NOMO-1 (cell line): ENCODE measurements at regions not wholly inside any gene's neighbourhood (a gene's known extent, or its start where the extent isn't known, plus 50 kb on each side); places are given as distances from the start of the nearest gene placed in this dataset.
A peak's percentile ranks its signal among the peaks of the same experiment; 100 is the strongest.

Source experiments
- DNase-seq, 2 experiments: peaks; one replicate each; lab custom pipeline; 2025; ENCODE audit not compliant: unreplicated experiment in 2 of 2; lab: John Stamatoyannopoulos, UW

DNA sequence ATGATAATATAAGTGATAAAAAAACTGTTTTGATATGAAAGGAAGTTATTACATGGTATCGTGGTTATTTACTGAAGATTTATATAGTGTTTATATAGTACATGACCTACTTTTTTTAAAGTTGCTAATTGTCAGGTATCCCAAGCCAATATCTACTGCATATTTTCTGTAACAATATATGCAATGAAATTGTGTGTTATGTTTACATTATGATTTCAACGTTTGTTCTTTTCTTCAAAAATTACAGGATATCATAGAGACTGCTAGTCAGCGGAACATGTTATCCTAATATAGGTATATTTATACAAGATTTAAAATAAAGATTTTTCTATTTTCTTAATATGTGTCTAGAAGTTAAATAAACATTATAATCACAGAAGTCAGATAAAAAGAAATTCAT is 167.5 kb upstream of the DPYD start:
- no peak for DNase-seq

GRCh38 chr1:98086796-98087441 is 166.1 kb upstream of the DPYD start:
- DNase-seq: no peak

DNA sequence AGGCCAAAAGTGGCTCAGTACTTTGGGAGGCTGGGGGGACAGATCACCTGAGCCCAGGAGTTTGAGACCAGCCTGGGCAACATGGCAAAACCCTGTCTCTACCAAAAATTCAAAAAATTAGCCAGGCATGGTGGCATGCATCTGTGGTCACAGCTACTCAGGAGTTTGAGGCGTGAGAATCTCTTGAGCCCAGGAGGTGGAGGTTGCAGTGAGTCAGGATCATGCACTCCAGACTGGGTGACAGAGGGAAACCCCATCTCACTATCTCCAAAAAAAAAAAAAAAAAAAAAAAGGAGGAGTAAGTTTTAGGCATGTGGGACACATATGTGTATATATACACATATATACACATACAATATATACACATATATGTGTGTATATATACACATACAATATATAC is 165.3 kb upstream of the DPYD start:
- no peak for DNase-seq

- DNase-seq: no peak
Measured at GRCh38 chr1:98084188-98084587, 163.4 kb upstream of the DPYD start.

DNA sequence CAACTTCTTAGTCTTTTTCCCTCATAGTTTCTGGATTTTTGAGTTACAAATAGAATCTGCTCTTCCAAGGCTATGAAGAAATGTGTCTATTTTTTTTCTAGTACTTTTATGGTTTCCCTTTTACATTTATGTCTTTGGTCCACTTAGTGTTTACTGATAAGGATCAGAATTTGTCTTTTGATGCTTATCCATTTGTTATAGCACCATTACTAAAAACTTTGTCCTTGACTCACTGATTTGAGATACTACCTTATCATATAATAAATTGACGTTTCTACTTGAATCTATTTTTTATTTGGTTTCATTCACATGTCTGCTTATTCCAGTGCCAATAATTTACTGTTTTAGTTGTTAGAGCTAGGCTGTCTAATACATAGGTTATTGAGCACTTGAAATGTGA is 161.1 kb upstream of the DPYD start:
- DNase-seq: no peak

DNA sequence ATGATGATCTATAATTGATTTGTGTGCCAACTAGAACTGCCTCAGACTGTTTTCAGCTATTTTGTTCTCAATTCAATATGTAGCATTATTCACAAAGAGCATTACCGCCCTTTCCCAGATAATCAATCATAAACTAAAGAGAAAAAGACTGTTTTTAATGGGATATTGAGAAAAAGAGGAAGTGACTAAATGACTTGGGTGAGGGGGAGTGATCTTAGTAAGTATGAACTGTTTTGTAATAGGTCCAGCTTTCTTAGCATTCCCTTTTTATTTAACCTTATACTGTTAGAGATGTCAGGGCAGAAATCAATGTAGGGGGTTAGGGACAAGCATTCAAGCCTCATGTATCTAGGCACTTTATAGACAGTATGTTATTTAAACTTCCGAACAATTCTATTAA is 157.8 kb upstream of the DPYD start:
- DNase-seq: peak in 1 of 2 experiments; percentile 26

DNA sequence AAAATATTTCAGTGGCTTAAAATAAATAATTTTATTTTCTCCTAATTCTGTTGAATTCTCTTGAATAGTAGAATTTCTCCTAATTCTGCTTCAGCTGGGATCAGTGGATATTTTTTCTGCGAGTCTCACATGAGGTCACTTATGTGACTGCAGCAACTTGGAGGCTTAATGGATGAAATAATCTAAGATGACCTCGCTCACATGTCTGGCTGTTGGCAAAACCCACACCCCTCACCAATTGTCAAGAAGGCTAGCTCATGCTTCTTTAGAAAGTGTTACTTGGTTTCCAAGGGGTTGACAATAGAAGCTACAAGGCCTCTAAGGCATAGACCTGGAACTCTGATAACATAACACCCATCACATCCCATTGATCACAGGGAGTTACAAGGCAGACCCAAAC is 156.9 kb upstream of the DPYD start:
- DNase-seq: no peak

- DNase-seq: no peak
Measured at GRCh38 chr1:98075626-98076025, 154.8 kb upstream of the DPYD start.

DNA sequence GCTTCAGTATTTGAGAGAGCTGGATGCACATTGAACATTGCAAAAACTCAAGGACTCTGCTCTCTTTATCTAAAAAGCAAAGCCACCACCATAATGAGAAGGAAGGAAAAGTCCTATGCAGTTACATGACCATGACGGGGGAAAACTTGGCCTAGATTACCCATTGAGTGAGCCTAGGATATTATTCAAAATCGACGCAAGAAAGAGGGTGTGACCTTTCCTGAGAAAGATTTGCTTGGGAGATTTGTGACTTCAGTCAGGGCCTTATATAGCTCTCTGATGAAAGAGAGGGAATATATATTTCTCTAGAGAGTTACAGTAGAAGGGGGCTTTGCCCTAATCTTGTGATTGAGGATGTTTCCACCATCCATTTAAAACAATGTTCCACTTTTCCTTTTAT is 153.0 kb upstream of the DPYD start:
- no peak for DNase-seq

DNA sequence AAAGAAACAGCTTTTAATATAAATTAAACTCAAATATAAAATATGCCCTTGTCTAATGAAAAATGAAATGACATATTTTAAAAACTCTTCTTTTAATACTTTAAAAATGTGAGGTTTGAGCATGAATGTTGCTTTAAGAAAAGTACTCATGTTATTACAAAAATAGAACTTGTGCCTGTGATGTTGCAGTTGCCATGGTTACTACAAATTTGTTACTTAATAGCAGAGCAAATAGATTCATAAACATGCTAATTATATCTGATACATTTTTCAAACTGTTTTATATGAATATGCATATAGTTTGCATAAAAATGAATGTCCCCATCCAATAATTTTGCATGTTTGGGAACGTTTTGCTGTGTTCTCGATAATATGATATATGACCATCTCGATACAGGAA is 152.3 kb upstream of the DPYD start:
- DNase-seq: no peak

DNA sequence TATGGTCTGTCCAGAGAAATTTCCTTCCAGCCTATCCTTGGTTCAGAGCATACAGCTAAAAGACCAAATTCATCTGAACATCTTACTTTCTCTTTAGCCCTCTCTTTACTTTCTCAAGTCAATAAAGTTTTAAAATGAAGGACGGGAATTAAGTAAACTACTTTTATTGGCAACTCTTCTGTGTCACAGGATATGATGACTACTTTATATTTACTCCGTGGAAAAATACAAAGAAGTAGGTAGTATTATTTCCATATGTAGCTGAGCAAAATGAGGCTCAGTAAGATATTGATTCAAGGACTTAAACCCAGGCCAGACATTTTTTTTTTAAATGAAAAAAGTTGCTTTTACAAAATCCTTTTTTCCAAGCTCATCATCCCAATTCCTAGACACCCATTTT is 151.2 kb upstream of the DPYD start:
- no peak for DNase-seq

GRCh38 chr1:98068016-98068415 is 147.2 kb upstream of the DPYD start:
- no peak for DNase-seq

GRCh38 chr1:98066911-98067310 is 146.1 kb upstream of the DPYD start:
- no peak for DNase-seq

DNA sequence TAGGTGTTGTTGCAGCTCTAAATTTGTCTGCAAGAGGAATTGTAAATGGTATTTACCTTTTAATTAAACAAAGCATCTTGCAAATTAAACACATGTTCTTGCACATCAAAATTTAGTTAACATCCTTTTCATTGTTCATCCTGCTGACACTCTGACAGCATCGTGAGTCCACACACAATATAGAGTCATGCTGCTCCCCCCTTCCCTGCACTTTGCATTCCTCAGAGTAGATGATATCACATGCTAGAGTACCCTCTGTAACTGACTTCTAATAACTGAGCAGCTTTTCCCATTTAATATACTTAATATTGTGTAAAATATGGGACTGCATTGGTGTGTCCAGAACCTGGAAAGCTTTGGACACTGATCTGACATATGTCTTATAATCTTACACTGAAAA is 138.8 kb upstream of the DPYD start:
- no peak for DNase-seq

GRCh38 chr1:98058676-98059075 is 137.8 kb upstream of the DPYD start:
- no peak for DNase-seq

- DNase-seq: no peak
Measured at GRCh38 chr1:98057236-98057910, 136.5 kb upstream of the DPYD start.

DNA sequence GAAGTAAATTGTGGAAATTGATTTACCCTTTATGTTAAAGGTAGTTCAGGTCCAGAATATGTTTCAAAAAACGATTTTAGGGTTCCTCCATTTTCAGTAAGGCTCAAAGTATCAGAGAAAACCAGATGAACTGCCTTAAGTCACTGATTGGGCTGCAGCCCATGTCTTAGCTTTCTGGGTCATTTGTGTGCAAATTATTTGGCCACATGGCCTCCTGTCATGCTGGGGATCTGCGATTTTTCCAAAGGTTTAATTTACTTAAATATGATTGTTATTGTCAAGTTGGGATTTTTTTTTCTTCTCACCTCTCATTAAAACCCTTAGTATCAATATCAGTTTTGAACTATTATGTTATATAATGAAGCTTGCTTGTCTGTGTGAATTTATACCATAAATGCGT is 135.9 kb upstream of the DPYD start:
- no peak for DNase-seq

- no peak for DNase-seq
Measured at GRCh38 chr1:98055457-98055856, 134.6 kb upstream of the DPYD start.

DNA sequence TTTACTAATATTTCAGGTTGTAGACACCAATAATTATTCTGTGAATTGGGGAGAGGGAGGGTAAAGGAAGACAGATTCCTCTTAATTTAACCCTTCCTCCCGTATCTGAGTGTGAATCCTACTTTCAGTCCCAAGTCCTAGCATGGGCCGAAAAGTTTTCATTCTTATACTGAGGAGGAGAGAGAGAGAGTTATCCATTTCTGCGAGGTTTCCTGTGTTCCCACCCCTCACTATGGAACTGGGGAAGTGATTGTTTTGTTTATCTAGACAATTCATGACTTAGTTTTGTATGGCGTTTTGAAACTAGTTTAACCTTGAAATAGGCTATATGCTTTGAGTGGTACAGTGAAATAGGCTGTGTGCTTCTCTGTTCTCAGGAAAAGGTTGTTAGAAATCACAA is 134.0 kb upstream of the DPYD start:
- DNase-seq: no peak

DNA sequence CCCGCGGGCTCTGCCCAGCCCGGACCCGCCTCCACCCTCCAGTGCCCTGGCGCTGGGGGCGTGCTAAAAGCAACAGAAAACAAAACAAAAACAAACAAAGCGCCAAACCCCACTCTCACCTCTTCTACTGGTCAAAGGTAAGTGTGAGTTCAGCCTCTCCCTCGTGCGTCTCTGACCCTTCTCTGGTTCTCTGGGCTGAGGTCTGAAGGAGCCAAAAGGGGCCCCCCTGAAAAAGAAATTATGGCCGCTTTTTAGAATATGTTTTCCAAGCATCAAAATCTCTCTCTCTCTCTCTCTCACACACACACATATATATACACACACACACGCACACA is 133.5 kb upstream of the DPYD start:
- DNase-seq: no peak

GRCh38 chr1:98053471-98054366 is 132.9 kb upstream of the DPYD start:
- peak; percentile 32 to 50 for DNase-seq
